Upper lobe of left lung (tissue), 6 donors: ENCODE measurements at regions not wholly inside any gene's neighbourhood (a gene's known extent, or its start where the extent isn't known, plus 50 kb on each side); places are given as distances from the start of the nearest gene placed in this dataset.

Experiments
- ATAC-seq, 2 donors: fragments of 200-7000 bp; cut with Tn5 transposase; one replicate each; pipeline ENCODE4 v1.9.1; 2022; ENCODE audit warnings: mild to moderate bottlenecking in 2 of 2, moderate library complexity in 2 of 2; ENCODE audit not compliant: low FRiP score in 2 of 2
- DNase-seq, 2 donors: peaks; one replicate each; pipeline ENCODE4 v3.0.0-alpha.2; 2019 to 2020
- H3K27ac ChIP-seq, 4 donors: fragments of 200-600 bp; sonication (generic); one replicate each; pipeline ENCODE4 v1.5.1; 2016 to 2019
- H3K27me3 ChIP-seq, 4 donors: fragments of 200-600 bp; sonication (generic); one replicate each; pipeline ENCODE4 v1.5.1; 2017 to 2019
- H3K36me3 ChIP-seq, 4 donors: fragments of 200-600 bp; sonication (generic); one replicate each; pipeline ENCODE4 v1.5.1; 2016 to 2019
- H3K4me1 ChIP-seq, 4 donors: fragments of 200-600 bp; sonication (generic); one replicate each; pipeline ENCODE4 v1.5.1; 2018 to 2019
- H3K4me3 ChIP-seq, 4 donors: fragments of 200-600 bp; sonication (generic); one replicate each; pipeline ENCODE4 v1.5.1; 2017 to 2019; ENCODE audit warnings: mild to moderate bottlenecking in 2 of 4, moderate library complexity in 1 of 4
- H3K9me3 ChIP-seq, 4 donors: fragments of 200-600 bp; sonication (generic); one replicate each; pipeline ENCODE4 v1.5.1; 2018 to 2019
- CTCF ChIP-seq, 6 experiments: fragments of 450-650 bp in 4 of 6; fragments of 200-600 bp in 2 of 6; sonication (generic) in 2 of 6; IDR thresholded peaks; one replicate each; pipeline ENCODE4 v1.5.1; 2016 to 2019; ENCODE audit warnings: antibody characterized with exemption in 6 of 6
- EP300 ChIP-seq, 4 donors: sonication (generic); formaldehyde crosslinking; IDR thresholded peaks; one replicate each; pipeline ENCODE4 v1.5.1; 2017; ENCODE audit warnings: antibody characterized with exemption in 4 of 4, control low read depth in 2 of 4
- POLR2A ChIP-seq, 4 donors: fragments of 450-650 bp; IDR thresholded peaks; one replicate each; pipeline ENCODE4 v1.5.1; 2016 to 2017; ENCODE audit warnings: antibody characterized with exemption in 4 of 4, mild to moderate bottlenecking in 2 of 4
- POLR2AphosphoS5 ChIP-seq, 2 donors: sonication (generic); formaldehyde crosslinking; IDR thresholded peaks; one replicate each; pipeline ENCODE4 v1.5.1; 2017; ENCODE audit warnings: antibody characterized with exemption in 2 of 2
- WGBS, 2 donors: methylation state at CpG; one replicate each; pipeline ENCODE4 v1.1.5; 2017 to 2018; 5-methylcytosine and 5-hydroxymethylcytosine counted together
- donor health status: DM: no; HTN: no; CAD: no; lungs with moderate emphysema.
- donor health status: DM: no; HTN: yes; CAD: no; lungs with severe emphysema.

GRCh38 chrX:39603230-39603629 lies 494.5 kb downstream of the BCOR start:
- no peak overlapping the region for H3K27ac ChIP-seq

GRCh38 chrX:39605183-39605582 lies 492.6 kb downstream of the BCOR start:
- Histone ChIP-seq H3K4me1 (no peaks in the 10 kb centered on the region), H3K27ac (no peak overlapping the region), H3K9me3 (peaks cover 0 to 9% (median 0%) of the 10 kb centered on the region in 4 donors), H3K4me3 (no peak overlapping the region), H3K27me3 (peaks cover 0 to 4% (median 0%) of the 10 kb centered on the region in 4 donors), H3K36me3 (no peaks in the 10 kb centered on the region)
- 70 to 89% methylated on average over 2 to 3 of the region's 3 CpGs for WGBS, 2 donors
- ATAC-seq (no peak), DNase-seq (no peak)
- no peak for TF ChIP-seq CTCF (IDR thresholded peaks at IDR 0.05)
- no peak for TF ChIP-seq EP300 (IDR thresholded peaks at IDR 0.05)
- no peak for TF ChIP-seq POLR2AphosphoS5 (IDR thresholded peaks at IDR 0.05)
- TF ChIP-seq POLR2A (IDR thresholded peaks at IDR 0.05), result no peak

More at GRCh38 chrX:39603230-39603629, 494.5 kb downstream of the BCOR start:
- H3K27me3 ChIP-seq, result peaks cover 0 to 4% (median 0%) of the 10 kb centered on the region in 4 donors
- H3K4me3 ChIP-seq, result no peak overlapping the region
- 50 to 52% methylated on average over 4 of the region's 4 CpGs for WGBS, 2 donors
- DNase-seq (no peak), ATAC-seq (no peak)
- TF ChIP-seq POLR2AphosphoS5 (IDR thresholded peaks at IDR 0.05) (no peak), CTCF (IDR thresholded peaks at IDR 0.05) (no peak), POLR2A (IDR thresholded peaks at IDR 0.05) (no peak), EP300 (IDR thresholded peaks at IDR 0.05) (no peak)
- H3K36me3 ChIP-seq, result no peaks in the 10 kb centered on the region
- no peaks in the 10 kb centered on the region for H3K4me1 ChIP-seq
- H3K9me3 ChIP-seq, result peaks cover 0 to 9% (median 0%) of the 10 kb centered on the region in 4 donors

GRCh38 chrX:39605866-39606265 lies 491.9 kb downstream of the BCOR start:
- DNase-seq, result no peak
- H3K4me3 ChIP-seq, result no peak overlapping the region
- H3K9me3 ChIP-seq, result peaks cover 0 to 9% (median 0%) of the 10 kb centered on the region in 4 donors
- H3K4me1 ChIP-seq, result no peaks in the 10 kb centered on the region
- ATAC-seq, result no peak
- H3K27me3 ChIP-seq, result peaks cover 0 to 4% (median 0%) of the 10 kb centered on the region in 4 donors
- TF ChIP-seq POLR2A (IDR thresholded peaks at IDR 0.05), result no peak
- no peak for TF ChIP-seq EP300 (IDR thresholded peaks at IDR 0.05)
- no peak for TF ChIP-seq POLR2AphosphoS5 (IDR thresholded peaks at IDR 0.05)
- no peak for TF ChIP-seq CTCF (IDR thresholded peaks at IDR 0.05)
- H3K36me3 ChIP-seq, result no peaks in the 10 kb centered on the region
- no peak overlapping the region for H3K27ac ChIP-seq
- WGBS, 2 donors, result 92% methylated on average over 2 of the region's 2 CpGs; no CpG with 5 or more reads in 1 of the 2 donors

- Histone ChIP-seq H3K4me3 (no peak overlapping the region), H3K27ac (no peak overlapping the region), H3K9me3 (peaks cover 0 to 9% (median 0%) of the 10 kb centered on the region in 4 donors), H3K4me1 (peaks cover 3 to 14% (median 9%) of the 10 kb centered on the region in 4 donors), H3K27me3 (peaks cover 0 to 4% (median 0%) of the 10 kb centered on the region in 4 donors), H3K36me3 (no peaks in the 10 kb centered on the region)
- no peak for TF ChIP-seq POLR2A (IDR thresholded peaks at IDR 0.05)
- no peak for TF ChIP-seq POLR2AphosphoS5 (IDR thresholded peaks at IDR 0.05)
- no peak for TF ChIP-seq CTCF (IDR thresholded peaks at IDR 0.05)
- TF ChIP-seq EP300 (IDR thresholded peaks at IDR 0.05), result no peak
- no peak for ATAC-seq
- no peak for DNase-seq
- 77 to 94% methylated on average over 9 of the region's 9 CpGs for WGBS, 2 donors
Measured at GRCh38 chrX:39609941-39610340, 487.8 kb downstream of the BCOR start.

- ATAC-seq (no peak), DNase-seq (no peak)
- Histone ChIP-seq H3K27ac (no peak overlapping the region), H3K9me3 (peaks cover 0 to 8% (median 0%) of the 10 kb centered on the region in 4 donors), H3K36me3 (no peaks in the 10 kb centered on the region), H3K27me3 (peaks cover 0 to 1% (median 0%) of the 10 kb centered on the region in 4 donors), H3K4me1 (peaks cover 3 to 14% (median 9%) of the 10 kb centered on the region in 4 donors), H3K4me3 (no peak overlapping the region)
- TF ChIP-seq EP300 (IDR thresholded peaks at IDR 0.05) (no peak), POLR2AphosphoS5 (IDR thresholded peaks at IDR 0.05) (no peak), CTCF (IDR thresholded peaks at IDR 0.05) (no peak), POLR2A (IDR thresholded peaks at IDR 0.05) (no peak)
- 77 to 97% methylated on average over 8 of the region's 8 CpGs for WGBS, 2 donors
Measured at GRCh38 chrX:39611468-39611867, 486.3 kb downstream of the BCOR start.
